Panc1 (cell line): ENCODE measurements at regions not wholly inside any gene's neighbourhood (a gene's known extent, or its start where the extent isn't known, plus 50 kb on each side); places are given as distances from the start of the nearest gene placed in this dataset.

ENCODE experiments used
- POLR2AphosphoS5 ChIP-seq: IDR thresholded peaks from 2 replicates; pipeline ENCODE4 v1.6.1; 2012; ENCODE audit warnings: mild to moderate bottlenecking, low read depth, low read length, moderate library complexity
- REST ChIP-seq, 2 experiments: IDR thresholded peaks; 2 replicates each; pipeline ENCODE4 v1.6.1; 2011 to 2012; ENCODE audit warnings: low read depth in 2 of 2, control low read depth in 1 of 2, low read length in 1 of 2, mild to moderate bottlenecking in 1 of 2, moderate library complexity in 1 of 2; ENCODE audit not compliant: insufficient read depth in 1 of 2
- TF ChIP-seq, protein P1 (sequence below): fragments of 450-650 bp; IDR thresholded peaks from 2 replicates; pipeline ENCODE4 v1.5.1; 2017; ENCODE audit warnings: mild to moderate bottlenecking

DNA sequence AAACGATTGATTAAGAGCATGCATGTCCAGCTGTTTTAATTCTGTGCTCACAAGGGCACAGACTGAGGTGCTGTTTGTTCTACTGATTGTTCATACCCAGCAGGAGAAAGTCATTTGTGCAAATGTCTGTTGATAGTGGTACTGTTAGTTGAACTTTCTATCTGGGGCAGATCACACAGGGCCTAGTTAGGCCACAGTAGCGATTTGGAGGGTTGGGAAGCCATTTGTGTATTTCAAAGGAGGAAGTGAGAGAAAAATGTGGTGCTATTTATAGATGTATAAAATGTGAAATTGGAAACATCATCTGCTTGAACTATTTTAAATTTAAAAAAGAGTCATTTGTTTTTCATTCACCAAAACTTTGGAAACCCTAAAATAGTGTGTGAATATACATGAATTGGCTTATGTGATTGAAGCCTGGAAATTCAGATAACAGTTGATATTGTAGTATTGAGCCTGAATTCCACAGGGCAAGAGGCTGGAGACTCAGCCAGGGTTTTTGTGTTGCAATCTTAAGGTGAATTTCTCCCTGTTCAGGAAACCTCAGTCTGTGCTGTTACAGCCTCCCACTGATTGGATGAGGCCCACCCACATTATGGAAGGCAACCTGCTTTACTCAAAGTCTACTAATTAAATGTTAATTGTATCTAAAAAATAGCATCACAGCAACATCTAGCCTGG, 162.0 kb upstream of the CDKN2B start:
- TF ChIP-seq, protein P1, sequence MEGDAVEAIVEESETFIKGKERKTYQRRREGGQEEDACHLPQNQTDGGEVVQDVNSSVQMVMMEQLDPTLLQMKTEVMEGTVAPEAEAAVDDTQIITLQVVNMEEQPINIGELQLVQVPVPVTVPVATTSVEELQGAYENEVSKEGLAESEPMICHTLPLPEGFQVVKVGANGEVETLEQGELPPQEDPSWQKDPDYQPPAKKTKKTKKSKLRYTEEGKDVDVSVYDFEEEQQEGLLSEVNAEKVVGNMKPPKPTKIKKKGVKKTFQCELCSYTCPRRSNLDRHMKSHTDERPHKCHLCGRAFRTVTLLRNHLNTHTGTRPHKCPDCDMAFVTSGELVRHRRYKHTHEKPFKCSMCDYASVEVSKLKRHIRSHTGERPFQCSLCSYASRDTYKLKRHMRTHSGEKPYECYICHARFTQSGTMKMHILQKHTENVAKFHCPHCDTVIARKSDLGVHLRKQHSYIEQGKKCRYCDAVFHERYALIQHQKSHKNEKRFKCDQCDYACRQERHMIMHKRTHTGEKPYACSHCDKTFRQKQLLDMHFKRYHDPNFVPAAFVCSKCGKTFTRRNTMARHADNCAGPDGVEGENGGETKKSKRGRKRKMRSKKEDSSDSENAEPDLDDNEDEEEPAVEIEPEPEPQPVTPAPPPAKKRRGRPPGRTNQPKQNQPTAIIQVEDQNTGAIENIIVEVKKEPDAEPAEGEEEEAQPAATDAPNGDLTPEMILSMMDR, result no peak
- no peak for TF ChIP-seq REST (IDR thresholded peaks at IDR 0.05; ENCODE audit: insufficient read depth in 1 of 2, low read depth in 2 of 2, low read length in 1 of 2)
- TF ChIP-seq POLR2AphosphoS5, result no peak
